ENCODE measurements at regions not wholly inside any gene's neighbourhood (a gene's known extent, or its start where the extent isn't known, plus 50 kb on each side); places are given as distances from the start of the nearest gene placed in this dataset.
"Not testable (repeated sequence)": the region's sequence is repeated elsewhere in the genome, so short reads cannot be mapped to it uniquely, and the experiment has no call there.

DNA sequence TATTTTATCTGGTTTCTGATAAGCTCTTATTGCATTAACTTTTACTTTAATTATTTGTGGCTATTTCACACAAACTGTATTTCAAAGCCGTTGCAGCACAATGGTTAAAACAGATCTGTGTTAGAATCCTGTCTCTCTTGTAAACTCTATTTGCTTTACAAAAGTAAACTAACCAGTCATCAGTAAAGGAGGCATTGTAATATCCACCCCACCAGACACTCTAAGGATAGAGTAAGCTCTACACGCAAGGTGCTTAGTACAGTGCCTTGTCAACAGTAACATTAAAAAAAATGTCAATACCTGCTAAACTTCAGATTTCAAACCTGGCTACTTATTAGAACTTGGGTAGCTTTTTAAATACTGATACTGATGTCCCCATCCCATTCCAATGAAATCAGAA, 228.4 kb downstream of the RCHY1 start:
- DNase-seq: no peak

DNA sequence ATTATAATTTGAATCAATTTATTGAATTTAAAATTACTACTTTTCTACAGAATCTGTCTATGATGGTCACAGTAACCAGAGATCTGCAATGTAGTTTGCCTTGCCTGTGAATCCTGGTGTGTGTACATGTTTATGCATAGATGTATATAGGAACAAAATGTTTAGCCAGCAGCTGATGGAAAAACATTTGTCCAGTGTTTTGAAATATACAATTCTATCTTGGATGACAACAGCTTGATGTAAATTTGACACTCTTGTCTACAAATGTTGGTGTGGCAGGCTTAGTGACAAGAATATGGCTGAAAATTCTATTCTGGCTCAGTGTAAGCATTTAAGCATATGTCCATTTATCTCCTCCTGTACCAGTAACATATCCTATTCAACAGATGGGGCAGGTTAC, 229.4 kb downstream of the RCHY1 start:
- DNase-seq: no peak

GRCh38 chr4:75280461-75280860, 233.7 kb downstream of the RCHY1 start:
- not testable (repeated sequence) for DNase-seq

DNA sequence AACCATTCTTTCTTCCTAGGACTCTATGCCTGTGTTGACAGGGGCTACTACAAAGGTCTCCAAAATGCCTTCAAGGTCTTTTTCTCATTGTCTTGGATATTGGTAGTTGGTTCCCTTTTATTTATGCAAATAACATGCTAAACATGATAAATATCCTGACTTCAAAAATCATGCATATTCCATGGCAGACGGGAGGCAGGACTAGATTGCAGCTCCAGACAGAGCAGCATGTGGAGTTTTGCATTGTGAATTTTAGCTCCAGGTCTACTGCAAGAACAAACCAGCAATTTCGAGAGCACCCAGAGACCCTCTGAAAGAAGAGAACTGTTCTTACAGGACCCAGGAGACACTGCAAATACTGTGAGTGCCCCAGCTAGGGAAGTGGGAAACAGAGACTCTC, 254.9 kb downstream of the RCHY1 start:
- DNase-seq: no peak

GRCh38 chr4:75255261-75255660, 258.9 kb downstream of the RCHY1 start:
- no peak for DNase-seq

GRCh38 chr4:75254745-75255144, 259.5 kb downstream of the RCHY1 start:
- DNase-seq: no peak

- DNase-seq: not testable (repeated sequence)
These were observed 261.1 kb downstream of the RCHY1 start for GRCh38 chr4:75253094-75253493.

DNA sequence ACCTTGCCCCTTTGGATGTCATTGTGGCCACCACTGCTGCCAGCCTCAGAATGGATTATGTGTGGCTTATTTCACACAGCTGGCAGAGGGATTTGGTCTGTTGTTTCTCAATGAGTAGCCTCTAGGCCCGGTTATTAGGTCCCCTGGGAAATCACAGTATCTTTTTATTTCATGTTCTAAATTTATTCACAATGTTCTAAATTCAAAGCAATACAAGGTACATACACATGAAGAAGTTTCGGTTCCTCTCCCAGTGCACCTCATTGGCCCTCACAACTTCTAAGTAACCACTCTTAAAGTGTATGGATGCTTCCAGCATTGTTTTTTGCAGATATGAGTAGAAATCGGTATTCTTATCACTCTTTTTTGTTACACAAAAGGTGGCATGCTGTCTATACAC, 262.7 kb downstream of the RCHY1 start:
- no peak for DNase-seq

- no peak for DNase-seq
These were observed 264.5 kb downstream of the RCHY1 start for GRCh38 chr4:75249739-75250138.

GRCh38 chr4:75248770-75249407, 265.3 kb downstream of the RCHY1 start:
- no peak for DNase-seq

- DNase-seq: no peak
These were observed 269.9 kb downstream of the RCHY1 start for GRCh38 chr4:75244325-75244724.

GRCh38 chr4:75243570-75243969, 270.6 kb downstream of the RCHY1 start:
- DNase-seq: no peak

DNA sequence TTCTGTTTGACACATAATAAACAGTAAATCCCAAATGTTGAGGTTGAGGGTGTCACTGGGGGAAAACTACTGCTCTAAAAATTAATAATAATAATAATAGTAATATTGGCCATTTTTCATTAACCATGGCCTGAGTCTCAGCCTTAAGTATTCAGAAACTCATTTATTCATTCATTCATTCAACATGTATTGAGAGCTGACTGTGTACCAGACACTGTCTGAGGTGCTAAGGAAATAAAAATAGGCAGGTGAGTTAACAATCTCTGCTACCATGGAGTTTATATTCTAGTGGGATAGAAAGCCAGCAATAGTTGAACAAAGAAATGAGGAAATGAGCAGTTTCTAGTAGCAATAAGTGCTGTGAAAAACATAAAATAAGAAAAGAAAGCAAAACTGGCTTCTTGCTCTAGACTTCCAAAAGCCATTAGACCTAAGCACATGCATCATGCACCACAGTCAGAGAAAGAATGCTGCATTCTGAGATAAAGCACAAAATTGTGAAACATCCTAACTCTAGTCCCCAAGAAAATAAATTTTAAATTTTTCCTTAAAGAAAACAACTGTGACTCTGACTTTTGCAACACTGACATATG, 278.7 kb downstream of the RCHY1 start:
- no peak for DNase-seq

DNA sequence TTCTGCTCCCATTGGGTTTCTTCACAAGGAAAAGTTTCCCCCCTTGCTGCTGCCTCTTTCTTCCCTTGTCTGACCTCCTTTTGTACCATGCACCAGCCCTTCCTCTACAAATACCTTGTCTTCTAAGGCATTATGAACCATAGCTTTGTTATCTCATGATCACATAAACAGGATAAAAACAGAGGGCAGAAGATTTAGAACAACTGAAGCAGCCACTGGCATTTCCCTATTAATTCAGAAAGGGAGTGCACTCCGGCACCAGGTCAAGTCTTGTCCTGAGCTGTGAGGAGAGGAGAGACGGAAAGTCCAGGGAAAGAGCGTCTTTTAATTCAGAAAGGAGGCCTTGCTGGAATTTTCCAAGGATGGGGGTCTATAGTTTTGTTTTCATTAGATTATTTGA, 281.7 kb downstream of the RCHY1 start:
- DNase-seq: no peak

DNA sequence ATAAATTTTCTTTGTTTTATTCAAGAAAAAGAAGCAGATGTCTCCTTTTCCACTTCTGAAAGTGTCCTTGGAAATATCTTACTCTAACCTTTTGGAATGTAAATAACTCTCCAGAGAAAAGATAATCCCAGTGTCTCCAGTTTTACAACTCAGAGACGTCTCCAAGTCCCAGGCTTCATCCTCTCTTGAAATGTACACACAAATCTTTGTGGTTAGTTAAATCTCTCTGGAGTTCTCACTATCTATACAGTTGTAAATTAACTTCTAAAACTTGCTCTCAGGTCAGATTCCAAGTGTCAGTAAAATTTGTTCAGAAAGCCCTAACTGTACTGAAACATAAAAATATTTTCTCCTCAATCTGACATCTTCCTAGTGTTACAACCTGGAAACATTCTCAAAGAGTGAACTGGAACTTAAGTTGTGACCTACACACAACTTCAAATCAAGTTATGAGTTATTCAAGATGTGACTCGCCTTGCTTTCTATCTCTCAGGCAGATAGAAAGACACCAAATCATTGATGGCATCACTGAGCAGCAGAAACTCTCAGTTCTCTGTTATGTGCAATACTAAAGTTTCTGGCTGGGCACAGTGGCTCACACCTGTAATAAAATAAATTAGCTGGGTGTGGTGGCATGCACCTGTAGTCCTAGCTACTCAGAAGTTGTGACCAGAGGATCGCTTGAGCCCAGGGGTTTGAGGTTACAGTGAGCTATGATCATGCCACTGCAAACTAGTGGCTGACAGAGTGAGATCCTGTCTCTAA, 284.2 kb downstream of the RCHY1 start:
- no peak for DNase-seq

- no peak for DNase-seq
These were observed 280.6 kb downstream of the PARM1 start for GRCh38 chr4:75213480-75213879.

- DNase-seq: no peak
These were observed 278.5 kb downstream of the PARM1 start for GRCh38 chr4:75211422-75211821.

DNA sequence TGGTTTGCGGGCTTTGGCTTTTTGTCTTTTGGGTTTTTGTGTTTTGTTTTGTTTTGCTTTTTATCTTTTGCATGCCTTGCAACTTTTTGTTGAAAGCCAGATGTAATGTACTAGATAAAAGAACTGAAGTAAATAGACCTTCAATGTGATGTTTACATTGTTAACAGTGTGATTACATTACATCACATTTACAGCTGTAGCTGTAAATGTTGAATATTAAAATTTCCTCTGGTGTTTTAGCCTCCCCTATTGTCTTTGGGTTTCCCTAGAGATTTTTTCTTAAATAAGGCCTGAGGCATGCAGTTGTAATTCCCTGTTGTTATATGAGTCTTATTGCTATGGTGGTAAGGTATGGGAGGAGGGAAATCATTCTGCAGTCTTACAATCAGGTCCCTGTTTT, 275.0 kb downstream of the PARM1 start:
- no peak for DNase-seq

GRCh38 chr4:75195111-75195510, 262.2 kb downstream of the PARM1 start:
- no peak for DNase-seq

DNA sequence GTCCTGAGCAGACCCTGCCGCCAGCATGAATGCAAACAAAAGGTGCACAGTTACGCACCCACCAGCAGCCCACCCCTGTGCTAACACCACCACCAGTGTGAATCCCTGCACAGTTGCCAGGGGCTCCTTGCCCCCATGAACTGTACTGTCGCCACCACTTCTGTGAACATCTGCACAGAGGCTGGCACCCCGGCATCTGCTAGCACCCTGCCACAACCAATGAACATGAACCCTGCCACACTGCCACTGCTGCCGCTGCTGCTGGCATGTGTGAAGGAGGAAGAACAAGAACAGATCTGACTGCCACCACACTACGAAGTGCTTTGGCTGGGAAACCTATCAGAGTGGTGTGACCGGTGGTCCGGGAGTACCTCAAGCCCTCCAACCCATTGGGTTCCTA, 261.3 kb downstream of the PARM1 start:
- no peak for DNase-seq

- DNase-seq: not testable (repeated sequence)
These were observed 259.3 kb downstream of the PARM1 start for GRCh38 chr4:75192182-75192581.

GRCh38 chr4:75189711-75190335, 256.9 kb downstream of the PARM1 start:
- no peak for DNase-seq

DNA sequence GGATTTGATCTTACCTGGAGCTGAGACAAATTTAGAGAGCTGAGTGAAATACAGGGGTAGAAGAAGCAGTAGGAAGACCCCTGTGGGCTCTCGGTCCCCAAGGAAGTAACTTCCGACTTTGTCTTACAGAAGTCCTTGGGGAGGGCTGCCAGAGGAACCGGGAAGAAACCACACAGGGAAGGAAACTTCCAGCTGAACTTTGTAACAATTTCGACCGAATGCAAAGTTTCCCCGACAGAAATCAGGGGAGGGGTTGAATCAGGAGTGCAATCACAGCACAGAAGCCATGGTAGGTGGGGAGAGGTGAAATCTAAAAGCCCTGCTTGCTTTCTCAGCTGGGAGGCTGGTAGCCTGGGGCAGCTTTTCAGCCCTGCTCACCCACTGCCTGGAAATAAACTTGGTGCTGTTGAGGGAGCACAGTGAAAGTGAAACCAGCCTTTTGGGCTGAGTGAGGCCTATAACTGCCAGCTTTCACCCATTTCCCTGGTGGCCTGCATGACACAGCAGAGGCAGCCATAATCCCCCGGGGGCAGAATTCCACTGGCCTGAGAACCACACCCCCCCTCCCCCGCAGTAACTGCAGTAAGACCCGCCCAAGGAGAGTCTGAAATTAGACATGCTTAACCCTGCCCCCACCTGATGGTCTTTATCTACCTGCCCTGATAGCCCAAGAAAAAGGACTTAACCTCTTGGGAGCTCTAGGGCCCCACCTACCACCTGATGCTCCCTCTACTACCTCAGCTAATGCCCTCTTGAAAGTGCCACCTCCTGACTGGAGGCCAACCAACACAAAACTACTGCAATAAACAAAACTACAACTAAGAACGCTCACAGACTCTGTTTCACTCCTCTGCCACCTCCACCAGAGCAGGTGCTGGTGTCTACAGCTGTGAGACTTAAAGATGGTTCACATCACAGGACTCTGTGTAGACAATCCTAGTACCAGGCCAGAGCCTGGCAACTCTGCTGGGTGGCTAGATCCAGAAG, 248.2 kb downstream of the PARM1 start:
- DNase-seq: no peak
